GM21825 (cell line): ENCODE measurements at regions not wholly inside any gene's neighbourhood (a gene's known extent, or its start where the extent isn't known, plus 50 kb on each side); places are given as distances from the start of the nearest gene placed in this dataset.

Source experiments
- ATAC-seq: cut with Tn5 transposase; IDR thresholded peaks from one replicate; pipeline ENCODE4 v1.9.1; 2021; ENCODE audit warnings: mild to moderate bottlenecking, moderate library complexity; ENCODE audit not compliant: unreplicated experiment

DNA sequence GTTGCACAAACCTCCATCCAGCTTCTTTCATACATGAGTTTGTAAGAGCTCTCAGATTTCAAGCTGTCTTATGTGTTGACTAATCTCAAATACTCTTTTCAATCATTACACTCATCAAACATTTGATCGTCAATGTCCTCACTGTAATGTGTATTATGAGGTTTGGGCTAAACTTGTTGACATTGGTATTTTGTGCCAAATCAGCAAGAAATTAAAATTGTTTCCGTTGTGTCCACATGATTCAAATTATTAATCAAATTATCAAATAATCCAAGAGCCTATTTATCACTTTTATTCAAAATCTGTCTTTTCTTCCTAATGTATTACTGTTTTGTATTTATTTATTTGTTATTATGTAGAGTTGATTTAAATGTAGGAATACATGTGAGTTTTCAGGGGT is 283.4 kb downstream of the GAS1 start:
- no peak for ATAC-seq

DNA sequence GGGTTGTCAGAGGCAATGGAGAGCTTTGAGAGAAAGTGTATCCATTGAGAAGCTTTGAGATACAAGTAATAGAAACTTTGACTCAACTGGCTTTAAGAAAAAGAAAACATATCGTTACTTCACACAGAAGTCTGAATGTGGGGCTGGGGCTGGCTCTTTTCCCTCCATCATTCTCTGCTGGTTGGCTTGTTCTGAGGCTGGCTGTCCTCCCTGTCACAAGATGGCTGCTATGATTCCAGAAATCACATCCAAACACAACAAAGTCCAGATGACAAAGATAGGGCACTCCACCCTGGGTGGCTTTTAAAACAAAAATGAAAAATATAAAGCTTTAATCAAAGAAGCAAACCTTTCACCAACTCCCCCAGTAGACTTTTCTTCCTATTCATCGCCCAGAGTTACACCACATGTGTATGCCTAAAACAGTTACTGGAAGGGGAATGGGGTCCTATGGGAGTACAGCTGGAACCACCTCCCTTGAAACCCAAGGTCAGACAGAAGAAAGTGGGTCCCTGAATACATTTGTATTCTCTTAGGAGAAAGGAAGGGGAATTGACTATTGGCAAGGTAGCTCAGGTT is 284.3 kb downstream of the GAS1 start:
- no peak for ATAC-seq

DNA sequence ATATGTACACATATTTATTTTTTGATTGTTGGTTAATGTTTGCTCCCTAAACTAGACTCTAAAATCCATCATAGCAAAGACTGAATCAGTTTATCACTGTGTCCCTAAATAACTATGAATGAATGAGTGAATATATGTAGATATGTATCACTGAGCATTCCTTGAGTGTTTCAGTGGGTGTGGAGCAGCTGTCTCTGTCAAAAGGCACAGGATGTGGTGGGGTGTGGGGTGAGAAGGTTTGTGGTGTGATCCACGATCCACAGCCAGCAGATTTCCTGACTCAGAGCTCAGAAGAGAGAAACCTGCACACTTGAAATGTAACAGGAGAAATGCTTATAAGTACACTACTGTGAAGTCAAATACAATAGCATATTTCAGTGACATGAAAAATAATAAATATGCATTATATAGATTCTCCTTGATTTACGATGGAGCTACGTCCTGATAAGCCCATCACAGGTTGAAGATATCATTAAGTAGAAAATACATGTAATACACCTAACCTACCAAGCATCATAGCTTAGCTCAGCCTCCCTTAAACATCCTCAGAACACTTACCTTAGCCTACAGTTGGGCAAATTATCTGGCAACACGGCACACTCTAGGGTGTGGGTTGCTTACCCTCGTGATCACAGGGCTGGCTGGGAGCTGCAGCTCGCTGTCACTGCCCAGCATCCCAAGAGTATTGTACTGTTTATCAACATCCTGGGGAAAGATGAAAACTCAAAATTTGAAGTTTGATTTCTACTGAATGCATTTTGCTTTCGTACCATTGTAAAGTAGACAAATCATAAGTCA is 287.0 kb downstream of the GAS1 start:
- no peak for ATAC-seq

DNA sequence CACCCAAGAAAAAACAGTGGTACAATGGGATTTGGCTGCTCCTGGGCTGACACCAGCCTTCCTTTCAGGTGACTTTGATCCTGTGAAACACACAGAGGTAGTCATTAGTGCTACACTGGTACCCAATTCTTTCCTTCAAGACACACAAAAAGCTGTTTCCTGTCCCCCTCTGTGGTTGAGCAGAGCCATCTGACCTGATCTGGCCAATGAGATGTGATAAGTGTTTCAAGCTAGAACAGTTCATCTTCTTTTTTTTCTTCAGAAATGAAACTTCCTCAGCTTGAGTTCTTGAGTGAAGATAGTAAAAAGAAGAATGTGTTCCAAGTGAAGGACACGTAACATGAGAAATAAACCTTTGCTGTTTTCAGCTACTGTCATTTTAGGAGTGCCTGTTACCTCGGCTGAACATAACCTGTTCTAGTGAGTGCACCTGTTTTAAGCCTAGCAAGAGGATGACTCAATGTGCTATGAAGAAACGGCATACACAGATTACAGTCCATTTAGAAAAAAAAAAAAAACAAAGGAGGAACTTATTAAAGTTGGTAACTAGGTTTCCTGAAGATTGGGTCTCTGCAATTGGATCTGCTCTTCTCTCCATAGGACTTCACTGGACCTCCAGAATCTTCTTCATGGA is 287.8 kb downstream of the GAS1 start:
- no peak for ATAC-seq

DNA sequence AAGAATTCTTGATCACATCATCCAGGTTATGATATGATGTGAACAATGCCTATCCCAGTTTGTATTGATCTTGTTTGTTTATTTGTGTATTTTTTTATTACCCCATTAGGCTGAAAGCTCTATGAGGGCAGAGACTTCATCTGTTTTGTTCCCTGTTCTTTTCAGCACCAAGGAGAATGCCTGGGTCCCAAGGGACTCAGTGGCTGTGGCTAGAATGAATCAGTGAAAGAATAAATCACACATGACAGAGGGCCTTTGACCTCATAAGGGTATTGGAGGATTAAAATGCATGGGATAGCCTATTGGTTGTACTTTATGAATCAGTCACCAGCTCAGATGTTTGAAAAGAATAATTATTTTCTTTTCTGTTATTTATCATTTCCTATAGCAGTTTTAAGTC is 292.2 kb downstream of the GAS1 start:
- no peak for ATAC-seq

DNA sequence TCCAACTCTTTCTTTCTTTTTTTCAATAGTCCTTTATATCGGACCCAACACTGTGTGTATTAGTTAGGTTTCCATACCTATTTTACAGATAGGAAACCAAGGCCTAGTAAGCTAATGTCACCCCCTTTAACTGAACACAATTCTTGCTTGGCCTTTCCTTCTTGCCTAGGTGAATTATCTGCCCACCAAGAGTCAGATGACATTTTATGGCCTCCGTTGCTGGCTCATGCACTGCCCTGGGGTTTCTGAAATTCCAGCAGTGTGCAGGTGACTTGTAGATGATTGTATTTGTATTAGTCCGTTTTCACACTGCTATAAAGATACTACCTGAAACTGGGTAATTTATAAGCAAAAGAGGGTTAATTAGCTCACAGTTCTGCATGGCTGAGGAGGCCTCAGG is 293.8 kb downstream of the GAS1 start:
- no peak for ATAC-seq

DNA sequence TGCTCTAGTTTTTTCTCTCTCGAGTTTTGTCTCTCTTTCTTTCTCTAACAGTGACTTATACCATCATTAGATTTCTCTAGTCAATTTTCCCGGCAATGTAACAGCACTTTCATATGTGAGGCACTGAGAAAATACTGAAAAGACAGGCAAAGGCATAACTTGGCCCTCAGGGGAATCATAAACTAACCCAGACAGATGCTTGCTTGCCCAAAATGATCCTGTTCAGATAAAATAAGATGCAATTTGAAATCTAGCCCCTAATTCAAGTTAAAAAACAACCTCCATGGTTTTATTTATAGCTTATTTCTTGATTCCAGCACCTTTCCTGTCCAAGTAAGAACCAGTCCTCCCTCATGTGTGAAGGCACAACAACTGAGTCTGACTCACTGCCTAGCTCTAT is 294.6 kb downstream of the GAS1 start:
- ATAC-seq, result no peak

DNA sequence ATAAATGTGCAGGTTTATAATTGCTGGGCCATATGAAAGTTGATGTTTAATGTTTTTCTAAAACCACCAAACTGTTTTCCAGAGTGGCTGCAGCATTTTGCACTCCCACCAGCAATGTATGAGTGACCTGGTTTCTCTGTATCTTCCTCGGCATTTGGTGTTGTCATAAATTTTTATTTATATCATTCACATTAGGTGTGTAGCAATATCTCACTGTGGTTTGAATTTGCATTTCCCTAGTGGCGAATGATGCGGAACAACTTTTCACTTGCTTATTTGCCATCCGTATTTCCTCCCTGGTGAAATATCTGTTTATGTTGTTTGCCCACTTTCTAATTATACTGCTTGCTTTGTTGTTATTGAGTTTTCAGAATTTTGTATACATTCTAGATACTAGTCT is 295.7 kb upstream of the TUT7 start:
- no peak for ATAC-seq

DNA sequence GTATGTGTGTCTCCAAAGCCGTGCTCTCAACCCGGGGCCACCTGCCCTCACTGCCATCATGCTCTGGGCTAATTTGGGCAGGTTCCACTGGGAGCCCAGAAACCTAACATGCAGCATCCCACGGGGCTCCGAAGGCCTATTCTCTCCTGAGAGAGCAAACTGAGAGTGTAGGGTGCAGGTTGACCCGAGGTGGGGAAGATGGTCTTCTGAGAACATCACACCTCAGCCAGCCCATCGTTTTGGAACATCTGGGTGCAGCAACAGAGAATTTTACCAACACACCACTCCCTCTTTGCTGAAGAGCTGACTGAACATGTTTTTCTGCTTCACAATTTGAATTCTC is 294.6 kb upstream of the TUT7 start:
- ATAC-seq, result no peak

DNA sequence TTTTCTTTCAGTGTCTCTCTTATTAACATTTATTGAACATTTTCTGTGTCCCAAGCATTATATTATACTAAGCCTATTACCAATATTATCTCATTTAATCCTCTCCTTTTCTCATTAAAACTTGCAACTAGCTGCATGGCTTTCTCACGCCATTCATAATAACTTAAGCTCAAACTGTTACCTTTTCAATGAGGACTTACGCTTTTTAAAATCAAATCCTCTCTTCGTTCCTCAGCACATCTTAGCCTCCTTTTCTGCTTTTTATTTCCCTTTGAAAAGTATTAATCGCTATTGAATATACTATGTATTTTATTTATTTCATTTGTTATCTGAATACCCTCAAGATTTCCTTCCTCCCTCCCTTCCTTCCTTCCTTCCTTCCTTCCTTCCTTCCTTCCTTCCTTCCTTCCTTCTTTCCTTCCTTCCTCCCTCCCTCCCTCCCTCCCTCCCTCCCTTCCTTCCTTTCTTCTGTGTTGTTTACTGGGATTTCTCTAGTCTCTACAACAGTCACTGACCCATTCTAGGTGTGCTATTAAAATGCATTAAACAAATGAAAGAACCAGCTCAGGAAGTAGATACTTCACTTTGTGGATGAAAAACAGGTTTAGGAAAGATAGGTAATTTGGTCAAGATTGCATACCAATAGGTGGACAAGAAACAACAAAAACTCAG is 294.1 kb upstream of the TUT7 start:
- no peak for ATAC-seq

DNA sequence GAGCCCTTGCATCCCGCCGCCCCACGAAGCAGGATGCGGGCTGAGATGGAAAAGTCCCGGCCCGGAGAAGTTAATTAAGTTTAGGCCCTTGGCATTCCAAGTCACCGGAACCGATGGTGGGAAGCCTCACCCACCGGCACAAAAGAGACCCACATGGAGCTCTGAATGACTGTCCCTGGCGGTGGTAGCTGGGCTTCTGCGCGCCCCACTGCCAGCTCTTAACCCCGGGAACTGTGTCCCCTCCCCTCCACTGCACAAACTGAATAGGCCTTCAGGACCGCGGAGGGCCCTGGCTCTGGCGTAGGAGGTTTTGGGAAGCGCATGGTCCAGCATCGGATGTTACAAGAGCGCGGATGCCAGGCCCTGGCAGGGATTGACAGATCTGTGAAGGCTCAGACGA is 291.1 kb upstream of the TUT7 start:
- ATAC-seq, result no peak

DNA sequence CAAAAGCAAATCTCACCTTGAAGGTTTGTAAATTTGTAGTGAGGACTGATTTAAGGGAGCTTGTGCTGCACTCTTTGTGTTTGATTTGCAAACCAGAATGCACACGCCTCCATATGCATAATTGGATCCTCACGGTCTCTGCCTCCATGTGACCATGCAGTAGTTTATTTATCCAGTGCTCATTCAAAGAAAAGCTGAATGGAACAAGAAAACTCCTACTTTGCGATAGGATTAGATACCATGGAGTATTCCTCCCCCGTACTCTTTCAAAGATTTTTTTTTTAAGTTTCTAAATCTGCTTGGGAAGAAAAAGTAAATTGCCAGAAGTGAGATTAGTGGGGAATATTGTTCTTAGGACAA is 290.4 kb upstream of the TUT7 start:
- ATAC-seq, result no peak

DNA sequence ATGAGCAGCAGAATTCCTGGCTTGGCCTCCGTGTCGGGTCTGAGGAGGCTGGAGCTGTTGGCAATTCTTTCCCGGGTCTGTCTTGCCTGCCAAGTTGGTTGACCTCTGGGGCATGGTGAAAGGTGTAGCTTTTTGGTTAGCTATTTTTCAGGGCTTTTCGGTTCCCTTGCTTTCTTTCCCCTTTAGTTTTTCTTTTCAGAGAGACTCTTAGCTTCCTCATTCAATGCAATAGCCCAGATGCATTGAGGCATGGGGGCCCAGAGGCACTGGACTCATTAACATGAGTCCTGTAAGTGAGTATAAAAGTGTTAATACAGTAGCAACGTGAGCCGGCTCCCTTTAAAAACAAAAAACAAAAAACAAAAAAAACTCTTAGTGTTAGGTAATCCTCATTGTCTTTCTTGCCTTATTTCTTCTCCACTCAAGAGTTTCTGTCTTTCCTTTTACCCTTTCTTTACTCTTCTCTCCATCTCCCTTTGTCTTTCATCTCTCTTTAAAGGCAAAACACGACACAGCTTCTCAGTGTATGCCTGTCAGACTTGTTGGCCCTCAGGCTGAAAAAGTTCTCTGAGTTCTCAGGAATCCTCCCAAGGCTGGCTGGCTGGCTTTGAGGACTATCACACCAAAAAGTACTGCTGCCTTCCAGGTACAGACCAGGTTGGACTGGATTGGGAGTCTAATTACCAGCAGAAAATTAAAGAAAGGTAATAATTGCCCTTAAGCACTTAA is 289.9 kb upstream of the TUT7 start:
- ATAC-seq, result no peak

DNA sequence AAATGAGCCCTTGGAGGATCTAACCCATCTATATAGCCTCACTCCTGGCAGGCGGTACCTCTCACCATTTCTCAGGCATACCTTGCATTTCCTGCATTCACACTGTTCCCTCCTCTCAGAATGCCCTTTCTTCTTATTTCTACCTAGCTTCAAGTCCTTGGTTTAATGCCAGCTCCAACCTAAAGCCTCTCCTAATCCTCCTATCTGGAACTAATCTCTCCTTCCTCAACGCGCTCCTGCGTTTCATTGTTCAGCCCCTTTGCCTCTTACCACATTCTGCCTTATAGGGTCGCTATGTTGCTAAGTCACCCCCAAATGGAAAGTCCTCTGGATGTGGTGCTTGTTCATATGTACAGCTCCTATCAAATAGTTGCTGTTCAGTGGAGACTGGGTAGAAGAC is 288.5 kb upstream of the TUT7 start:
- no peak for ATAC-seq

DNA sequence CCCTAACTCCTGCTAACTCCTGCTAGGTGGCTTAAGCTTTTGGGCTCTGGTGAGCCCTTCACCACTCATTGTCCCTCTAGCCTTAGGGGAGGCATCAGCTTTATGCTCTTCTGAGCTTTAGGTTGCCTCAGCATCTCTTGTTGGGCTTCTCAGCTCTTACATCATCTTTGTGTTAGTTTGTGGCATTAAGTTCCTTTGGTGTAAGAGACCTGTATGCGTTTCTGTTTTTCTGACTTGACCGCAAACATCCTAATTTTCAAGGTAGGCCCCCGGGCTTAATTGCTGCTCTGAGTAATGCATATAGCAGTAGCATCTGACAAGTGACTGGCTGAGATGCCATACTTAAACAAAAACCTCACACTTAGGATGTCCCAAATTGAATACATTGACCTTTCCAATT is 287.8 kb upstream of the TUT7 start:
- ATAC-seq, result no peak

DNA sequence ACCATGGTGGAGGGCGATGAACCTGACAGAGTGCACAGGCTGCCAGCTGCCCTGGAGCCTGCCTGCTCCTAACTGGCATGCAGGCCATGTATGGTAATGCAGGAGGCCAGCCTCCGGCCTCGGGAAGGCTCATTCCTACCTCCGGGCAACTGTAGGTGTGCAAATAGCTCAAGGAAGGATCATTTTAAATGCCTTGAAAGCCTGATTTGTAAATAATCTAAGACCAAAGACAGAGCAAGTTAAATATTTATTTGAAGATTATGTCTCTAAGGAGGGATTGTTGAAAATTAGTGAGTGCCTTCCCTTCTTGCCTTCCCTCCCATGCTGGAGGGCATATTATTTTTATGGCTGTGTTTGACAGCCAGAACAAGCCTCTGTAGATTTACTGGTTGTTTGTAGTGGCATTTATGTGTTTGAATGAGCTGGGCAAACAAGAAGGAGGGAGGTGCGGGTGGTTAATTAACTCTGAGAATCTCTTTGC is 285.7 kb upstream of the TUT7 start:
- no peak for ATAC-seq

DNA sequence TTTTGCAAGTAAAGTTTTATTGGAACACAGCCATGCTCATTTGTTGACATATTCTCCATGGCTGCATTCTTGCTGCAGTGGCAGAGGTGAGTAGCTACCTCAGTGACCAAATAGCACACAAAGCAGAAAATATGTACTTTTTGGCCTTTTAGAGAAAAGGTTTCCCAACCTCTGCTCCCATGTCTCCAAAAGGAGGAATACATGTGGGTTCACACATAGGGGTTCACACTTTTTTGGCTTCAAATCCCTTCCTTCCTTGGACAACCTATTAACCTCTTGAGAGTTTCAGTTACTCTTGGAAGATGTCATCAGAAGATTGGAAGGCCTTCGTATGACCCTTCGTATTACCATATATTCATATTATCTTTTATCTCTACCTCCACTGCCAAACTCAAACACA is 285.1 kb upstream of the TUT7 start:
- no peak for ATAC-seq

DNA sequence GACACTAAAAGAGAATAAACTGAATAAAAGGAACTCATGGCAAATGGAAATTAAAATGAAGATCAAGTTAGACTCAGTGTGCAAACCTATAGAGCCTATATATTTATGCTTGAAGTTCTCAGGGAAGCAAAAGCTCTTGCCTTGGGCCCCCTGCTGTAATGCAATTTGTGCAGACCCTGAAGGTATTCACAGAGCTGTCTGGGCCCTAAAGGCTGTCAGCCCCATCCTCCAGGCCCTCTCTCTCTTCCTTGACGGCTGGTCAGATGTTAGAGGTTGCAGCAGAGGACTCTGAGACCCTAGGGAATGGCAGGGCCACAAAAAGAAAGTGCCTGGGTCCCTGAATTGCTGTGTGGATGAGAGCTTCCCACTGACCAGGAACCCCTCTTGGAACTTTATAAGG is 283.9 kb upstream of the TUT7 start:
- ATAC-seq, result no peak

DNA sequence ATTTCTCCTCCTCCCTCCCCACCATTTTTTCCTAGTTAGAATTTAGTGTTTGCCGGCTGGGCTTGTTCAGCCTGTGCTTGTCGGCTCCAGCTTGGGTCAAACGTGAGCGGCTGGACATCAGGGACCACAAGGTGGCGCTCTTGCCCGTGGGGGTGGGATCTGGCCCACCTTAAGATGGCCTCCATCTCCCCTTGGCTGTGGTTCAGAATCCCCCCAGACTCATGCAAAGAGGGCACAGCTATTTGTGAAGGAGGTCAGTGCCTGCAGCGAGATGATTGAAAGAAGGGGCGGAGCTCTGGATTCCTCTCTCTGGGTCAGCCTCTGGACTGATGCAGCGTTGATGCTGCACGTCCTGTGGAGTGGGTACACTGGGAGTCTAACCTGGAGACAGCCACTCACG is 283.3 kb upstream of the TUT7 start:
- ATAC-seq, result no peak

DNA sequence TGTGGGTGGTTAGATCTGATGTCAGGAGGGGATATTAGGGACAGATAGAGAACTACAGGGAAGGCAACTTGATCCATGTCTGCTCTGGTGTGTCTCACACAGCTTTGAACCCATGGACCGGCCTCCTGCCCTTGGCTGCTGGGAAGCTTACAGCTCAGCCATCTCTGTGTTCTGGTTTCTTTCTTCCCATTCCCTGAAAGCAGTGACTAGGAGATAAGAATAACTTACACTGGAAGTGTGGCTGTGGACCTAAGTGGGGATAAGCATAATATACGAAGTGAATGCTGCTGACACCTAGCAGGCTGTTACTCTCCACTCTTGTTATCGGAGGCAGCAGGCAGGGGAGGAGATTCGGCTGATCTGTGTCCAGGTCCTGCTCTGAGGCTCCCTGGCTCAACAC is 282.3 kb upstream of the TUT7 start:
- no peak for ATAC-seq

DNA sequence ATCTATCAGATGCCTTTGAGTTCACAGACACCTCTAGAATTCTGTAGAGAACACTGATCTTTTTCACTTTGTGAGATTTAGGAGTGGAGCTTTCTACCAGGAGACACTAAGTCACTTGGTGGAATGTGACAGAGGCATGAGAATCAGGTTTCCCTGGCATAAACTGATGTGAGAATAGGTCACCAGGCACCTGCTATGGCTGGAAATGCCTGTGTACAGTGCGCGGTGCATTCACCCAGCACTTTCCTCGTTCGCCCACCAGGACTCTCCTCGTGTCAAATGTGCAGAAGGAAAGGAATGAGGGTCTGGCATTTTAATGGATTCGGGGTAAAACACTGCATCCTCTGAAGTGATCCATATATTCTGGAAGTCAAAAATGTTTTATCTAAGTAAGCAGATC is 281.8 kb upstream of the TUT7 start:
- no peak for ATAC-seq
